Sigmoid colon (tissue), 6 donors: ENCODE measurements at regions not wholly inside any gene's neighbourhood (a gene's known extent, or its start where the extent isn't known, plus 50 kb on each side); places are given as distances from the start of the nearest gene placed in this dataset.

Experiments used
- DNase-seq: peaks from one replicate; pipeline ENCODE4 v3.0.0-alpha.2; 2019
- H3K27ac ChIP-seq, 4 donors: fragments of 200-600 bp; sonication (generic); one replicate each; pipeline ENCODE4 v1.5.1; 2016 to 2019; ENCODE audit warnings: mild to moderate bottlenecking in 1 of 4
- H3K27me3 ChIP-seq, 3 donors: fragments of 200-600 bp; sonication (generic); one replicate each; pipeline ENCODE4 v1.5.1; 2019; ENCODE audit warnings: mild to moderate bottlenecking in 1 of 3
- H3K36me3 ChIP-seq, 4 donors: fragments of 200-600 bp; sonication (generic); one replicate each; pipeline ENCODE4 v1.5.1; 2016 to 2019
- H3K4me1 ChIP-seq, 4 donors: fragments of 200-600 bp; sonication (generic); one replicate each; pipeline ENCODE4 v1.5.1; 2017 to 2019
- H3K4me3 ChIP-seq, 4 donors: fragments of 200-600 bp; sonication (generic); one replicate each; pipeline ENCODE4 v1.5.1; 2017 to 2019; ENCODE audit warnings: mild to moderate bottlenecking in 2 of 4, moderate library complexity in 1 of 4
- H3K9me3 ChIP-seq, 4 donors: fragments of 200-600 bp in 3 of 4; sonication (generic) in 3 of 4; one replicate each; pipeline versions ENCODE4 v1.5.1 to v1.6.1; 2013 to 2019
- EP300 ChIP-seq, 4 donors: sonication (generic); formaldehyde crosslinking; IDR thresholded peaks; one replicate each; pipeline ENCODE4 v1.6.1; 2017; ENCODE audit warnings: antibody characterized with exemption in 4 of 4
- POLR2A ChIP-seq, 2 donors: fragments of 450-650 bp; IDR thresholded peaks; one replicate each; pipeline ENCODE4 v1.6.1; 2016; ENCODE audit warnings: antibody characterized with exemption in 2 of 2, mild to moderate bottlenecking in 2 of 2, moderate library complexity in 2 of 2
- POLR2AphosphoS5 ChIP-seq, 4 donors: sonication (generic); formaldehyde crosslinking; IDR thresholded peaks; one replicate each; pipeline ENCODE4 v1.6.1; 2017; ENCODE audit warnings: antibody characterized with exemption in 4 of 4
- WGBS, 2 donors: extraction: QIAGEN DNeasy Blood & Tissue Kit; methylation state at CpG; one replicate each; pipeline ENCODE4 v1.1.7; 2013; 5-methylcytosine and 5-hydroxymethylcytosine counted together
- intact Hi-C: fragments of 100-400 bp; cut with DNase I; formaldehyde crosslinking; loops from one replicate; pipeline ENCODE4 v1.15.1; 2023
- TF ChIP-seq, protein P1 (sequence below), 4 experiments: fragments of 450-650 bp in 3 of 4; fragments of 200-600 bp in 1 of 4; IDR thresholded peaks; one replicate each; pipeline ENCODE4 v1.5.1; 2016 to 2019; ENCODE audit warnings: antibody characterized with exemption in 4 of 4, mild to moderate bottlenecking in 3 of 4, moderate library complexity in 2 of 4
- donor health status: healthy with polysubstance abuse.
- donor health status: healthy.

DNA sequence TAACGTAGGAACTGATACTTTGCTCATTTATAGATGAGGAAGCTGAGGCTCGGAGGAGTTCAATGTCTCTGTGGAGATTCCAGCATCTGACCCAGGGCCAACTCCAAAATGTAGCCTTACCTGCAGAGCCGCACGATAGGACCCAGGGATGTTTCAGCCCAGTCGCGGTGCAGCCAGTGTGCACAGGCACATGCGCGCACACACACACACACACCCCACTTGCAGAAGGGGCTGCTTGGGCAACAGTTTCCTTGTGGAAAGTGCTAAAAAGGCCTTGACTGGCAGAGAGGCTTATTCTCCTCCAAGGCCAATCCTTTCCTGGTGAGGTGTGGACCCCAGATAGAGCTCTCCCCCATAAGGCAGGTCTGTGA is 101.7 kb downstream of the ZFP36L2 start:
- intact Hi-C loops, result no loop called here
- DNase-seq, result peak; percentile 53
- WGBS, 2 donors, result 86 to 93% methylated on average over 8 of the region's 8 CpGs

GRCh38 chr2:43123981-43124686 is 102.3 kb downstream of the ZFP36L2 start:
- WGBS, 2 donors, result 69 to 74% methylated on average over 9 of the region's 9 CpGs
- Histone ChIP-seq H3K27me3 (no peaks in the 10 kb centered on the region), H3K9me3 (peaks cover 0 to 5% (median 0%) of the 10 kb centered on the region in 4 donors), H3K4me1 (peaks cover 0 to 21% (median 14%) of the 10 kb centered on the region in 4 donors), H3K27ac (peak overlapping the region in 3 of 4 donors; percentile 48 to 62 (median 52)), H3K36me3 (no peaks in the 10 kb centered on the region), H3K4me3 (no peak overlapping the region)
- peak; percentile 50 for DNase-seq
- TF ChIP-seq, protein P1, sequence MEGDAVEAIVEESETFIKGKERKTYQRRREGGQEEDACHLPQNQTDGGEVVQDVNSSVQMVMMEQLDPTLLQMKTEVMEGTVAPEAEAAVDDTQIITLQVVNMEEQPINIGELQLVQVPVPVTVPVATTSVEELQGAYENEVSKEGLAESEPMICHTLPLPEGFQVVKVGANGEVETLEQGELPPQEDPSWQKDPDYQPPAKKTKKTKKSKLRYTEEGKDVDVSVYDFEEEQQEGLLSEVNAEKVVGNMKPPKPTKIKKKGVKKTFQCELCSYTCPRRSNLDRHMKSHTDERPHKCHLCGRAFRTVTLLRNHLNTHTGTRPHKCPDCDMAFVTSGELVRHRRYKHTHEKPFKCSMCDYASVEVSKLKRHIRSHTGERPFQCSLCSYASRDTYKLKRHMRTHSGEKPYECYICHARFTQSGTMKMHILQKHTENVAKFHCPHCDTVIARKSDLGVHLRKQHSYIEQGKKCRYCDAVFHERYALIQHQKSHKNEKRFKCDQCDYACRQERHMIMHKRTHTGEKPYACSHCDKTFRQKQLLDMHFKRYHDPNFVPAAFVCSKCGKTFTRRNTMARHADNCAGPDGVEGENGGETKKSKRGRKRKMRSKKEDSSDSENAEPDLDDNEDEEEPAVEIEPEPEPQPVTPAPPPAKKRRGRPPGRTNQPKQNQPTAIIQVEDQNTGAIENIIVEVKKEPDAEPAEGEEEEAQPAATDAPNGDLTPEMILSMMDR (IDR thresholded peaks at IDR 0.05), result no peak
- no peak for TF ChIP-seq EP300 (IDR thresholded peaks at IDR 0.05)
- TF ChIP-seq POLR2AphosphoS5 (IDR thresholded peaks at IDR 0.05), result no peak
- no peak for TF ChIP-seq POLR2A (IDR thresholded peaks at IDR 0.05)
- intact Hi-C loops, result no loop called here

More for the DNA sequence above, 101.7 kb downstream of the ZFP36L2 start:
- H3K27ac ChIP-seq, result no peak overlapping the region
- no peaks in the 10 kb centered on the region for H3K27me3 ChIP-seq
- TF ChIP-seq EP300 (IDR thresholded peaks at IDR 0.05), result no peak
- no peak for TF ChIP-seq POLR2AphosphoS5 (IDR thresholded peaks at IDR 0.05)
- no peak for TF ChIP-seq POLR2A (IDR thresholded peaks at IDR 0.05)
- TF ChIP-seq, protein P1 (IDR thresholded peaks at IDR 0.05), result no peak
- H3K4me1 ChIP-seq, result peaks cover 0 to 21% (median 14%) of the 10 kb centered on the region in 4 donors
- H3K36me3 ChIP-seq, result no peaks in the 10 kb centered on the region
- no peaks in the 10 kb centered on the region for H3K9me3 ChIP-seq
- no peak overlapping the region for H3K4me3 ChIP-seq

- peak overlapping the region in 3 of 4 donors; percentile 48 to 62 (median 52) for H3K27ac ChIP-seq
- H3K36me3 ChIP-seq, result no peaks in the 10 kb centered on the region
- H3K4me3 ChIP-seq, result no peak overlapping the region
- intact Hi-C loops, result no loop called here
- peaks cover 0 to 21% (median 14%) of the 10 kb centered on the region in 4 donors for H3K4me1 ChIP-seq
- H3K27me3 ChIP-seq, result no peaks in the 10 kb centered on the region
- peaks cover 0 to 10% (median 0%) of the 10 kb centered on the region in 4 donors for H3K9me3 ChIP-seq
- TF ChIP-seq, protein P1 (IDR thresholded peaks at IDR 0.05), result no peak
- TF ChIP-seq EP300 (IDR thresholded peaks at IDR 0.05) (no peak), POLR2A (IDR thresholded peaks at IDR 0.05) (no peak), POLR2AphosphoS5 (IDR thresholded peaks at IDR 0.05) (no peak)
- DNase-seq, result peak; percentile 61
- WGBS, 2 donors, result 36 to 54% methylated on average over 8 of the region's 8 CpGs
Observed at GRCh38 chr2:43123486-43123885, 102.9 kb downstream of the ZFP36L2 start.

DNA sequence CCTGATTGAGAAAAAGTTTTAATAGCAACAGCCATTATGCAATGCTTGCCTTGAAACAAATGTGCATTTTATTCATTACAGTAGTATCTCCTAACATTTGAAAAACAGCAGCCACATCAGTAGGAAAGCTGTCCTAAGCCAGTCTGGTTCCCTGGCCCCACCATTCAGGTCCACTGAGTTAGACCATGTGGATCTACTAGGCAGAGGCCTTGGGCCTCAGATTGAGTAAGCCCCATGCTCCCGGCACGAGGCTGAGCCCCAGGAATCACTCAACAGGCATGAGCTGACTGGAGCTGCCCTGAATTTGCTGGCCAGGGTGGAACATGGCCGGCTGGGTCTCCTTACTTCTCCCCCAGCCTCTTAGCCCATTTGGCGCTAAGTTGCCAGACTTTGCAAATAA is 103.4 kb downstream of the ZFP36L2 start:
- TF ChIP-seq EP300 (IDR thresholded peaks at IDR 0.05) (no peak), POLR2AphosphoS5 (IDR thresholded peaks at IDR 0.05) (no peak), POLR2A (IDR thresholded peaks at IDR 0.05) (no peak)
- TF ChIP-seq, protein P1 (IDR thresholded peaks at IDR 0.05), result no peak
- Histone ChIP-seq H3K27ac (peak overlapping the region in 3 of 4 donors; percentile 48 to 62 (median 52)), H3K4me3 (no peak overlapping the region), H3K4me1 (peaks cover 0 to 21% (median 14%) of the 10 kb centered on the region in 4 donors), H3K27me3 (no peaks in the 10 kb centered on the region), H3K36me3 (no peaks in the 10 kb centered on the region), H3K9me3 (peaks cover 0 to 10% (median 0%) of the 10 kb centered on the region in 4 donors)
- intact Hi-C loops, result no loop called here
- DNase-seq, result peak; percentile 78
- WGBS, 2 donors, result 85 to 90% methylated on average over 4 of the region's 4 CpGs
